ENCODE measurements at regions not wholly inside any gene's neighbourhood (a gene's known extent, or its start where the extent isn't known, plus 50 kb on each side); places are given as distances from the start of the nearest gene placed in this dataset.

- Histone ChIP-seq H3K4me3 (ENCODE audit: low read depth, low read length) (no peak overlapping the region), H3K36me3 (ENCODE audit: control insufficient read depth, insufficient read depth, low read length) (no peaks in the 10 kb centered on the region), H3K27me3 (ENCODE audit: control insufficient read depth, insufficient read depth, low read length) (no peaks in the 10 kb centered on the region)
- no peak for TF ChIP-seq CTCF (IDR thresholded peaks at IDR 0.05; ENCODE audit: insufficient read depth, low read length, poor library complexity, severe bottlenecking)
- DNase-seq (ENCODE audit: low read depth): no peak
Observed at GRCh38 chr12:85610194-85610593, 226.0 kb downstream of the RASSF9 start.

GRCh38 chr12:85616201-85616600 lies 220.0 kb downstream of the RASSF9 start:
- Histone ChIP-seq H3K4me3 (ENCODE audit: low read depth, low read length) (no peak overlapping the region), H3K36me3 (ENCODE audit: control insufficient read depth, insufficient read depth, low read length) (no peaks in the 10 kb centered on the region), H3K27me3 (ENCODE audit: control insufficient read depth, insufficient read depth, low read length) (no peaks in the 10 kb centered on the region)
- TF ChIP-seq CTCF (IDR thresholded peaks at IDR 0.05; ENCODE audit: insufficient read depth, low read length, poor library complexity, severe bottlenecking): no peak
- DNase-seq (ENCODE audit: low read depth): no peak

GRCh38 chr12:85617307-85618091 lies 218.7 kb downstream of the RASSF9 start:
- no peaks in the 10 kb centered on the region for H3K27me3 ChIP-seq (ENCODE audit: control insufficient read depth, insufficient read depth, low read length)
- no peaks in the 10 kb centered on the region for H3K36me3 ChIP-seq (ENCODE audit: control insufficient read depth, insufficient read depth, low read length)
- no peak for TF ChIP-seq CTCF (IDR thresholded peaks at IDR 0.05; ENCODE audit: insufficient read depth, low read length, poor library complexity, severe bottlenecking)
- H3K4me3 ChIP-seq (ENCODE audit: low read depth, low read length): no peak overlapping the region
- no peak for DNase-seq (ENCODE audit: low read depth)

GRCh38 chr12:85621041-85621440 lies 215.2 kb downstream of the RASSF9 start:
- no peak for DNase-seq (ENCODE audit: low read depth)
- Histone ChIP-seq H3K36me3 (ENCODE audit: control insufficient read depth, insufficient read depth, low read length) (no peaks in the 10 kb centered on the region), H3K27me3 (ENCODE audit: control insufficient read depth, insufficient read depth, low read length) (no peaks in the 10 kb centered on the region), H3K4me3 (ENCODE audit: low read depth, low read length) (no peak overlapping the region)
- no peak for TF ChIP-seq CTCF (IDR thresholded peaks at IDR 0.05; ENCODE audit: insufficient read depth, low read length, poor library complexity, severe bottlenecking)

GRCh38 chr12:85623763-85624162 lies 212.4 kb downstream of the RASSF9 start:
- Histone ChIP-seq H3K27me3 (ENCODE audit: control insufficient read depth, insufficient read depth, low read length) (no peaks in the 10 kb centered on the region), H3K36me3 (ENCODE audit: control insufficient read depth, insufficient read depth, low read length) (no peaks in the 10 kb centered on the region), H3K4me3 (ENCODE audit: low read depth, low read length) (no peak overlapping the region)
- no peak for TF ChIP-seq CTCF (IDR thresholded peaks at IDR 0.05; ENCODE audit: insufficient read depth, low read length, poor library complexity, severe bottlenecking)
- DNase-seq (ENCODE audit: low read depth): no peak

- H3K4me3 ChIP-seq (ENCODE audit: low read depth, low read length): no peak overlapping the region
Observed at GRCh38 chr12:85625467-85625866, 210.7 kb downstream of the RASSF9 start.

More at GRCh38 chr12:85625467-85625866, 210.7 kb downstream of the RASSF9 start:
- Histone ChIP-seq H3K27me3 (ENCODE audit: control insufficient read depth, insufficient read depth, low read length) (no peaks in the 10 kb centered on the region), H3K36me3 (ENCODE audit: control insufficient read depth, insufficient read depth, low read length) (no peaks in the 10 kb centered on the region)
- TF ChIP-seq CTCF (IDR thresholded peaks at IDR 0.05; ENCODE audit: insufficient read depth, low read length, poor library complexity, severe bottlenecking): no peak
- DNase-seq (ENCODE audit: low read depth): no peak

Measured in kidney epithelial cell (primary cell).